WTC11 (cell line): ENCODE measurements at regions not wholly inside any gene's neighbourhood (a gene's known extent, or its start where the extent isn't known, plus 50 kb on each side); places are given as distances from the start of the nearest gene placed in this dataset.

Experiments used
- CTCF ChIP-seq: fragments of 200-600 bp; IDR thresholded peaks from 2 replicates; pipeline ENCODE4 v1.8.0; 2022; ENCODE audit warnings: antibody characterized with exemption
- E2F4 ChIP-seq: sonication (generic); formaldehyde crosslinking; IDR thresholded peaks from 2 replicates; pipeline ENCODE4 v1.8.1; 2022; ENCODE audit warnings: low read depth, mild to moderate bottlenecking, moderate library complexity, missing genetic modification reagents, borderline replicate concordance
- MXD4 ChIP-seq: fragments of 250-450 bp; sonication (Bioruptor Pico); IDR thresholded peaks from 2 replicates; pipeline ENCODE4 v1.8.0; 2021; ENCODE audit warnings: mild to moderate bottlenecking, moderate library complexity, borderline replicate concordance

- TF ChIP-seq MXD4 (CRISPR knock-in tag) (no peak), E2F4 (no peak), CTCF (no peak)
Observed at GRCh38 chr3:118204052-118204656, 830.5 kb downstream of the IGSF11 start.
